HCT116 (cell line): ENCODE measurements at regions not wholly inside any gene's neighbourhood (a gene's known extent, or its start where the extent isn't known, plus 50 kb on each side); places are given as distances from the start of the nearest gene placed in this dataset.

ENCODE experiments used
- ATAC-seq: fragments of 200-7000 bp; cut with Tn5 transposase; 2 replicates; pipeline ENCODE4 v1.9.1; 2020; ENCODE audit warnings: mild to moderate bottlenecking, moderate library complexity
- BruUV-seq: library from RNA; stranded (reverse); fragments of 400-500 nt; replicated peaks from 2 replicates; lab custom pipeline; 2021; lab: Mats Ljungman, UMichigan
- CTCF ChIA-PET: fragments of 300-600 bp; sonication (Branson Sonifier 250); formaldehyde crosslinking; loops from one replicate; lab custom pipeline; 2021; ENCODE audit warnings: antibody characterized with exemption; lab: Charles Lee
- POLR2A ChIA-PET: fragments of 300-600, 350-600 bp; sonication (Branson Sonifier 250); formaldehyde crosslinking; loops from one replicate; lab custom pipeline; 2021; ENCODE audit warnings: antibody characterized with exemption; lab: Charles Lee
- RAD21 ChIA-PET, 2 experiments: fragments of 300-600 bp; sonication (Branson Sonifier 250); formaldehyde crosslinking; loops; one replicate each; lab custom pipeline; 2023; ENCODE audit warnings: low total read pairs in 2 of 2; ENCODE audit not compliant: uncharacterized antibody in 2 of 2, unreplicated experiment in 2 of 2, low non-redundant PET in 1 of 2; lab: Charles Lee
- DNase-seq: peaks from one replicate; pipeline ENCODE4 v3.0.0-alpha.2; 2010; ENCODE audit warnings: low read depth, low spot score
- H2AFZ ChIP-seq: fragments of 200-600 bp; shearing (Covaris generic), sonication (generic); 2 replicates; pipeline ENCODE4 v1.6.1; 2017; ENCODE audit warnings: low read depth, mixed run types, mixed read lengths, antibody characterized with exemption, low read length; ENCODE audit not compliant: poor library complexity, severe bottlenecking
- H3K27ac ChIP-seq: 2 replicates; pipeline ENCODE4 v1.5.1; 2012; ENCODE audit warnings: low read depth, low read length
- H3K27me3 ChIP-seq: fragments of 200-600 bp; sonication (generic); 2 replicates; pipeline ENCODE4 v1.6.1; 2016; ENCODE audit warnings: mixed run types, low read length, mixed read lengths; ENCODE audit not compliant: insufficient read depth
- H3K36me3 ChIP-seq, 2 experiments: fragments of 200-500 bp in 1 of 2; fragments of 200-600 bp in 1 of 2; sonication (Bioruptor generic) in 1 of 2; sonication (generic) in 1 of 2; 2 replicates each; pipeline versions ENCODE4 v1.5.1 to v1.6.1; 2014 to 2016; ENCODE audit warnings: low read length in 2 of 2, inconsistent platforms in 1 of 2, mixed read lengths in 1 of 2, mixed run types in 1 of 2; ENCODE audit not compliant: insufficient read depth in 2 of 2, control insufficient read depth in 1 of 2
- H3K4me1 ChIP-seq, 2 experiments: fragments of 200-600 bp in 1 of 2; sonication (generic) in 1 of 2; 2 replicates each; pipeline versions ENCODE4 v1.5.1 to v1.6.1; 2012 to 2017; ENCODE audit warnings: low read length in 2 of 2, inconsistent platforms in 1 of 2, mild to moderate bottlenecking in 1 of 2, mixed read lengths in 1 of 2, mixed run types in 1 of 2, moderate library complexity in 1 of 2; ENCODE audit not compliant: insufficient read depth in 2 of 2, control insufficient read depth in 1 of 2
- H3K4me2 ChIP-seq: fragments of 200-600 bp; sonication (generic); 2 replicates; pipeline ENCODE4 v1.6.1; 2017; ENCODE audit warnings: mixed run types, low read length, mixed read lengths
- H3K4me3 ChIP-seq, 2 experiments: fragments of 200-600 bp in 1 of 2; sonication (generic) in 1 of 2; replicated peaks in 1 of 2; 2 replicates each; pipeline ENCODE4 v1.5.1; 2011 to 2016; ENCODE audit warnings: low read length in 2 of 2, control low read depth in 1 of 2, low read depth in 1 of 2, mild to moderate bottlenecking in 1 of 2, mixed read lengths in 1 of 2, mixed run types in 1 of 2
- H3K79me2 ChIP-seq: fragments of 200-600 bp; sonication (generic); 2 replicates; pipeline ENCODE4 v1.6.1; 2017; ENCODE audit warnings: mild to moderate bottlenecking, mixed run types, low read length, moderate library complexity, mixed read lengths; ENCODE audit not compliant: insufficient read depth
- H3K9ac ChIP-seq: fragments of 200-600 bp; sonication (generic); 2 replicates; pipeline ENCODE4 v1.6.1; 2016; ENCODE audit warnings: low read length, mixed read lengths
- H3K9me2 ChIP-seq: fragments of 200-600 bp; sonication (generic), shearing (Covaris generic); 2 replicates; pipeline ENCODE4 v1.6.1; 2017; ENCODE audit warnings: mixed run types, mild to moderate bottlenecking, moderate library complexity; ENCODE audit not compliant: insufficient read depth
- H3K9me3 ChIP-seq, 2 experiments: fragments of 200-500 bp in 1 of 2; fragments of 200-600 bp in 1 of 2; sonication (Bioruptor generic) in 1 of 2; sonication (generic) in 1 of 2; 2 replicates each; pipeline ENCODE4 v1.6.1; 2014 to 2017; ENCODE audit warnings: low read length in 2 of 2, mixed read lengths in 2 of 2, inconsistent platforms in 1 of 2, low read depth in 1 of 2, mild to moderate bottlenecking in 1 of 2, mixed run types in 1 of 2, moderate library complexity in 1 of 2; ENCODE audit not compliant: control insufficient read depth in 1 of 2, insufficient read depth in 1 of 2
- H4K20me1 ChIP-seq: fragments of 200-600 bp; sonication (generic), shearing (Covaris generic); 2 replicates; pipeline ENCODE4 v1.6.1; 2017; ENCODE audit warnings: mixed run types, mild to moderate bottlenecking, moderate library complexity; ENCODE audit not compliant: insufficient read depth
- ATF3 ChIP-seq: IDR thresholded peaks from 2 replicates; pipeline ENCODE4 v1.6.1; 2012
- CBX3 ChIP-seq: IDR thresholded peaks from 2 replicates; pipeline ENCODE4 v1.6.1; 2012; ENCODE audit warnings: low read depth
- CEBPB ChIP-seq: IDR thresholded peaks from 2 replicates; pipeline ENCODE4 v1.6.1; 2012; ENCODE audit warnings: low read depth
- CTCF ChIP-seq, 3 experiments: fragments of 200-600 bp in 1 of 3; sonication (generic) in 1 of 3; IDR thresholded peaks in 2 of 3; conservative IDR thresholded peaks in 1 of 3; 2 replicates each; pipeline ENCODE4 v1.5.1; 2012 to 2017; ENCODE audit warnings: low read depth in 2 of 3, low read length in 2 of 3, antibody characterized with exemption in 1 of 3, borderline replicate concordance in 1 of 3, control low read depth in 1 of 3, mild to moderate bottlenecking in 1 of 3, mixed read lengths in 1 of 3, mixed run types in 1 of 3, moderate library complexity in 1 of 3; ENCODE audit not compliant: insufficient read depth in 1 of 3
- EGR1 ChIP-seq: IDR thresholded peaks from 2 replicates; pipeline ENCODE4 v1.6.1; 2012; ENCODE audit warnings: low read depth
- ELF1 ChIP-seq: IDR thresholded peaks from 2 replicates; pipeline ENCODE4 v1.6.1; 2012; ENCODE audit warnings: low read depth, borderline replicate concordance
- EZH2 ChIP-seq: fragments of 200-600 bp; sonication (generic); IDR thresholded peaks from 2 replicates; pipeline ENCODE4 v1.6.1; 2017; ENCODE audit warnings: antibody characterized with exemption, mixed run types
- FOSL1 ChIP-seq: IDR thresholded peaks from 2 replicates; pipeline ENCODE4 v1.6.1; 2012; ENCODE audit warnings: low read depth
- JUND ChIP-seq: IDR thresholded peaks from 2 replicates; pipeline ENCODE4 v1.6.1; 2012
- MAX ChIP-seq: IDR thresholded peaks from 2 replicates; pipeline ENCODE4 v1.6.1; 2012
- POLR2A ChIP-seq: IDR thresholded peaks from 2 replicates; pipeline ENCODE4 v1.7.0; 2011; ENCODE audit warnings: borderline replicate concordance; ENCODE audit not compliant: insufficient read depth, insufficient read length; ENCODE audit errors: extremely low read depth
- POLR2AphosphoS5 ChIP-seq: IDR thresholded peaks from 2 replicates; pipeline ENCODE4 v1.6.1; 2011; ENCODE audit warnings: mild to moderate bottlenecking, low read depth, low read length, moderate library complexity
- RAD21 ChIP-seq: IDR thresholded peaks from 2 replicates; pipeline ENCODE4 v1.6.1; 2012; ENCODE audit warnings: low read depth, mild to moderate bottlenecking
- REST ChIP-seq: IDR thresholded peaks from 2 replicates; pipeline ENCODE4 v1.6.1; 2012; ENCODE audit warnings: low read depth
- SIN3A ChIP-seq: IDR thresholded peaks from 2 replicates; pipeline ENCODE4 v1.6.1; 2012; ENCODE audit warnings: low read depth
- SRF ChIP-seq: IDR thresholded peaks from 2 replicates; pipeline ENCODE4 v1.6.1; 2012; ENCODE audit warnings: low read depth
- TCF7L2 ChIP-seq: IDR thresholded peaks from 2 replicates; pipeline ENCODE4 v1.7.0; 2011; ENCODE audit warnings: borderline replicate concordance, inconsistent platforms; ENCODE audit not compliant: insufficient read depth, insufficient read length; ENCODE audit errors: extremely low read depth
- ZBTB33 ChIP-seq: IDR thresholded peaks from 2 replicates; pipeline ENCODE4 v1.6.1; 2011; ENCODE audit warnings: mild to moderate bottlenecking, low read length, moderate library complexity; ENCODE audit not compliant: insufficient replicate concordance; ENCODE audit errors: extremely low read depth
- ZFX ChIP-seq: fragments of 450-650 bp; IDR thresholded peaks from 2 replicates; pipeline ENCODE4 v1.6.1; 2017
- ZNF274 ChIP-seq: fragments of 200-500 bp; sonication (Bioruptor generic); IDR thresholded peaks from 2 replicates; pipeline ENCODE4 v1.6.1; 2014; ENCODE audit warnings: mild to moderate bottlenecking, low read depth, low read length, inconsistent platforms
- intact Hi-C: fragments of 100-400 bp; cut with micrococcal nuclease; formaldehyde crosslinking; loops from 2 replicates; pipeline ENCODE4 v1.10.0; 2022

GRCh38 chr2:59734743-59735142 lies 818.7 kb downstream of the BCL11A start:
- Histone ChIP-seq H3K4me2 (no peak overlapping the region), H3K9me3 (no peaks in the 10 kb centered on the region; a peak in 1 of 4 replicates), H3K9me2 (no peaks in the 10 kb centered on the region), H3K4me1 (no peaks in the 10 kb centered on the region), H3K79me2 (no peaks in the 10 kb centered on the region), H3K27ac (no peak overlapping the region), H4K20me1 (no peaks in the 10 kb centered on the region; the same call in 1 of the 2 replicates), H3K9ac (no peak overlapping the region), H3K27me3 (no peaks in the 10 kb centered on the region), H3K4me3 (no peak overlapping the region), H2AFZ (no peak overlapping the region), H3K36me3 (no peaks in the 10 kb centered on the region)
- no peak for DNase-seq
- no peak for ATAC-seq
- ChIA-PET CTCF (no interaction called here), POLR2A (no interaction called here), RAD21 (no interaction called here)
- TF ChIP-seq CTCF (IDR thresholded peaks at IDR 0.05 in 2 of 3, conservative IDR thresholded peaks at IDR 0.05 in 1 of 3; ENCODE audit: borderline replicate concordance in 1 of 3, insufficient read depth in 1 of 3, low read depth in 2 of 3, low read length in 2 of 3) (no peak), CBX3 (no peak), ATF3 (no peak), REST (no peak), CEBPB (no peak), ZBTB33 (no peak), RAD21 (no peak), EZH2 (no peak), FOSL1 (no peak), TCF7L2 (no peak), ZNF274 (no peak), ELF1 (no peak), SIN3A (no peak), MAX (no peak), SRF (no peak), POLR2A (no peak), EGR1 (no peak), JUND (no peak), POLR2AphosphoS5 (no peak), ZFX (no peak)
- intact Hi-C loops, result no loop called here
- no TSS peak for BruUV-seq
